PFSK-1 (cell line): ENCODE measurements at regions not wholly inside any gene's neighbourhood (a gene's known extent, or its start where the extent isn't known, plus 50 kb on each side); places are given as distances from the start of the nearest gene placed in this dataset.

Experiments used
- FOXP2 ChIP-seq: optimal IDR thresholded peaks from 2 replicates; pipeline ENCODE3; 2011; ENCODE audit warnings: borderline replicate concordance, control low read depth, inconsistent platforms; ENCODE audit not compliant: insufficient read depth; ENCODE audit errors: extremely low read length, extremely low read depth
- POLR2AphosphoS5 ChIP-seq: IDR thresholded peaks from 2 replicates; pipeline ENCODE4 v1.6.1; 2012; ENCODE audit warnings: low read depth, mild to moderate bottlenecking, control low read depth, low read length, moderate library complexity
- SIN3A ChIP-seq: IDR thresholded peaks from 2 replicates; pipeline ENCODE4 v1.6.1; 2012; ENCODE audit warnings: mild to moderate bottlenecking, low read length, moderate library complexity, borderline replicate concordance; ENCODE audit not compliant: insufficient read depth
- TAF1 ChIP-seq: IDR thresholded peaks from 2 replicates; pipeline ENCODE4 v1.6.1; 2012; ENCODE audit warnings: low read length, control low read depth, borderline replicate concordance; ENCODE audit not compliant: insufficient read depth
- TF ChIP-seq, protein P1 (sequence below), 2 experiments: IDR thresholded peaks; 2 replicates each; pipeline versions ENCODE4 v1.6.1 to v1.8.0; 2011 to 2012; ENCODE audit warnings: low read depth in 2 of 2, low read length in 2 of 2, control low read depth in 1 of 2, inconsistent platforms in 1 of 2, mild to moderate bottlenecking in 1 of 2, moderate library complexity in 1 of 2; ENCODE audit not compliant: insufficient read depth in 1 of 2

DNA sequence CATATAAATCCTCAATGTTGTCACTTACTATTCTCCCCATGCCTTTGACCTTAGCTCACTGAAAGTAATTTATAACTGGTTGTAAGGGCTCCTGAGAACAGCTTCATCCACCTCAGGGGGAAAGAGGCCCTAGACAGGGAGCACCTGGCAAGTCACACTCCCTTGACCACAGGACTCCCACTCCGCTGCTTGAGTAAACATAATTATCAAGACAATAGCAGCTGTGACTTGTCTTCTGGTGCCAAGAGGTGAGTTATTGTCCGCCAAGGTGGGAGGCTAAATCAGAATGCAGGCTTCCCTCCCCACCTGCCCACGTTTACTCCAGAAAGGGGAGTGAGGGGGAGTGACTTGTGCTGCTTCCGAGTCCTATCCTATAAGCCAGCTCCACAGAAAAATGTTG, 230.6 kb upstream of the LRATD1 start:
- TF ChIP-seq POLR2AphosphoS5 (no peak), SIN3A (no peak), TAF1 (no peak), FOXP2 (no peak)
- TF ChIP-seq, protein P1, sequence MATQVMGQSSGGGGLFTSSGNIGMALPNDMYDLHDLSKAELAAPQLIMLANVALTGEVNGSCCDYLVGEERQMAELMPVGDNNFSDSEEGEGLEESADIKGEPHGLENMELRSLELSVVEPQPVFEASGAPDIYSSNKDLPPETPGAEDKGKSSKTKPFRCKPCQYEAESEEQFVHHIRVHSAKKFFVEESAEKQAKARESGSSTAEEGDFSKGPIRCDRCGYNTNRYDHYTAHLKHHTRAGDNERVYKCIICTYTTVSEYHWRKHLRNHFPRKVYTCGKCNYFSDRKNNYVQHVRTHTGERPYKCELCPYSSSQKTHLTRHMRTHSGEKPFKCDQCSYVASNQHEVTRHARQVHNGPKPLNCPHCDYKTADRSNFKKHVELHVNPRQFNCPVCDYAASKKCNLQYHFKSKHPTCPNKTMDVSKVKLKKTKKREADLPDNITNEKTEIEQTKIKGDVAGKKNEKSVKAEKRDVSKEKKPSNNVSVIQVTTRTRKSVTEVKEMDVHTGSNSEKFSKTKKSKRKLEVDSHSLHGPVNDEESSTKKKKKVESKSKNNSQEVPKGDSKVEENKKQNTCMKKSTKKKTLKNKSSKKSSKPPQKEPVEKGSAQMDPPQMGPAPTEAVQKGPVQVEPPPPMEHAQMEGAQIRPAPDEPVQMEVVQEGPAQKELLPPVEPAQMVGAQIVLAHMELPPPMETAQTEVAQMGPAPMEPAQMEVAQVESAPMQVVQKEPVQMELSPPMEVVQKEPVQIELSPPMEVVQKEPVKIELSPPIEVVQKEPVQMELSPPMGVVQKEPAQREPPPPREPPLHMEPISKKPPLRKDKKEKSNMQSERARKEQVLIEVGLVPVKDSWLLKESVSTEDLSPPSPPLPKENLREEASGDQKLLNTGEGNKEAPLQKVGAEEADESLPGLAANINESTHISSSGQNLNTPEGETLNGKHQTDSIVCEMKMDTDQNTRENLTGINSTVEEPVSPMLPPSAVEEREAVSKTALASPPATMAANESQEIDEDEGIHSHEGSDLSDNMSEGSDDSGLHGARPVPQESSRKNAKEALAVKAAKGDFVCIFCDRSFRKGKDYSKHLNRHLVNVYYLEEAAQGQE (IDR thresholded peaks at IDR 0.05; ENCODE audit: insufficient read depth in 1 of 2, low read depth in 2 of 2, low read length in 2 of 2), result no peak
